Transverse colon (tissue), 4 donors: ENCODE measurements at regions not wholly inside any gene's neighbourhood (a gene's known extent, or its start where the extent isn't known, plus 50 kb on each side); places are given as distances from the start of the nearest gene placed in this dataset.

Experiments
- DNase-seq: peaks from one replicate; pipeline ENCODE4 v3.0.0-alpha.2; 2019
- H3K27ac ChIP-seq, 4 donors: fragments of 200-600 bp; sonication (generic); 2 replicates each; pipeline ENCODE4 v1.5.1; 2016 to 2018; ENCODE audit warnings: inconsistent platforms in 4 of 4
- H3K27me3 ChIP-seq: fragments of 200-600 bp; sonication (generic); 2 replicates; pipeline ENCODE4 v1.5.1; 2017; ENCODE audit warnings: inconsistent platforms
- H3K36me3 ChIP-seq, 4 donors: fragments of 200-600 bp; sonication (generic); 2 replicates each; pipeline ENCODE4 v1.5.1; 2017 to 2019; ENCODE audit warnings: inconsistent platforms in 4 of 4
- H3K4me1 ChIP-seq, 4 donors: fragments of 200-600 bp; sonication (generic); 2 replicates each; pipeline ENCODE4 v1.5.1; 2017 to 2020; ENCODE audit warnings: inconsistent platforms in 4 of 4
- H3K4me3 ChIP-seq, 4 donors: fragments of 200-600 bp; sonication (generic); 1 replicate in 1 of 4; 2 replicates in 3 of 4; pipeline versions ENCODE4 v1.5.1 to v1.6.1; 2017 to 2019; ENCODE audit warnings: inconsistent platforms in 4 of 4
- H3K9me3 ChIP-seq, 2 donors: fragments of 200-600 bp; sonication (generic); 2 replicates each; pipeline ENCODE4 v1.5.1; 2017 to 2019; ENCODE audit warnings: inconsistent platforms in 2 of 2
- CTCF ChIP-seq, 5 experiments: fragments of 200-600 bp in 3 of 5; fragments of 450-650 bp in 2 of 5; sonication (generic) in 3 of 5; IDR thresholded peaks; 1 replicate in 2 of 5; 2 replicates in 3 of 5; pipeline ENCODE4 v1.5.1; 2016 to 2017; ENCODE audit warnings: antibody characterized with exemption in 5 of 5, inconsistent platforms in 3 of 5, mild to moderate bottlenecking in 2 of 5, moderate library complexity in 1 of 5
- EP300 ChIP-seq: sonication (generic); formaldehyde crosslinking; IDR thresholded peaks from one replicate; pipeline ENCODE4 v1.6.1; 2017; ENCODE audit warnings: antibody characterized with exemption, low read depth
- POLR2A ChIP-seq: fragments of 450-650 bp; IDR thresholded peaks from one replicate; pipeline ENCODE4 v1.6.1; 2016; ENCODE audit warnings: antibody characterized with exemption, mild to moderate bottlenecking, moderate library complexity
- POLR2AphosphoS5 ChIP-seq, 3 donors: sonication (generic); formaldehyde crosslinking; IDR thresholded peaks; one replicate each; pipeline ENCODE4 v1.6.1; 2016; ENCODE audit warnings: antibody characterized with exemption in 3 of 3
- WGBS, 2 donors: methylation state at CpG; one replicate each; pipeline ENCODE4 v1.1.5; 2018; ENCODE audit warnings: low coverage in 1 of 2; 5-methylcytosine and 5-hydroxymethylcytosine counted together
- in situ Hi-C, 4 donors: fragments of 200-750 bp; cut with MboI; loops; one replicate each; pipeline versions ENCODE4 v1.15.0 to v1.15.1; 2017; ENCODE audit warnings: low sequenced_read_pairs in 3 of 4, low pct_ligation_motif_present in 1 of 4, low pct_unique_long_range_greater_than_20kb in 1 of 4
- intact Hi-C: fragments of 100-400 bp; cut with DNase I; formaldehyde crosslinking; loops from one replicate; pipeline ENCODE4 v1.15.1; 2023; ENCODE audit warnings: low total_unique reads

GRCh38 chr12:92991134-92991533 is 62.0 kb upstream of the EEA1 start:
- no peak for TF ChIP-seq EP300
- WGBS, 2 donors: 85 to 89% methylated on average over 3 of the region's 3 CpGs
- H3K36me3 ChIP-seq: no peaks in the 10 kb centered on the region
- DNase-seq: no peak
- H3K9me3 ChIP-seq: no peaks in the 10 kb centered on the region
- H3K4me3 ChIP-seq: no peak overlapping the region
- no peaks in the 10 kb centered on the region for H3K27me3 ChIP-seq
- H3K27ac ChIP-seq: no peak overlapping the region
- in situ Hi-C loops (loop anchor here in 2 of 4 donors (25.0 kb wide), 2 partner anchors 421 to 1121 kb away; no protein-coding TSS in a partner anchor), intact Hi-C loops (no loop called here)
- peaks cover 8 to 19% (median 15%) of the 10 kb centered on the region in 4 donors for H3K4me1 ChIP-seq

GRCh38 chr12:92992041-92992440 is 62.9 kb upstream of the EEA1 start:
- TF ChIP-seq EP300 (no peak), POLR2AphosphoS5 (IDR thresholded peaks at IDR 0.05) (no peak), CTCF (IDR thresholded peaks at IDR 0.05) (no peak), POLR2A (no peak)
- Histone ChIP-seq H3K27me3 (no peaks in the 10 kb centered on the region), H3K9me3 (no peaks in the 10 kb centered on the region), H3K27ac (no peak overlapping the region), H3K36me3 (no peaks in the 10 kb centered on the region), H3K4me3 (no peak overlapping the region), H3K4me1 (peaks cover 8 to 19% (median 15%) of the 10 kb centered on the region in 4 donors)
- intact Hi-C loops: no loop called here
- in situ Hi-C loops: loop anchor here in 2 of 4 donors (25.0 kb wide), 2 partner anchors 420 to 1120 kb away; no protein-coding TSS in a partner anchor
- DNase-seq: no peak

- WGBS, 2 donors: 90% methylated on average over 1 of the region's 1 CpG; no CpG with 5 or more reads in 1 of the 2 donors
- Histone ChIP-seq H3K9me3 (no peaks in the 10 kb centered on the region), H3K4me3 (no peak overlapping the region), H3K4me1 (peaks cover 0 to 8% (median 6%) of the 10 kb centered on the region in 4 donors), H3K27ac (no peak overlapping the region), H3K27me3 (no peaks in the 10 kb centered on the region), H3K36me3 (no peaks in the 10 kb centered on the region)
- TF ChIP-seq POLR2A (no peak), POLR2AphosphoS5 (IDR thresholded peaks at IDR 0.05) (no peak), CTCF (IDR thresholded peaks at IDR 0.05) (no peak), EP300 (no peak)
- intact Hi-C loops: no loop called here
- in situ Hi-C loops: loop anchor here in 2 of 4 donors (25.0 kb wide), 2 partner anchors 419 to 1119 kb away; no protein-coding TSS in a partner anchor
- no peak for DNase-seq
These were observed 64.2 kb upstream of the EEA1 start for GRCh38 chr12:92993259-92993658.

GRCh38 chr12:92995258-92995903 is 66.3 kb upstream of the EEA1 start:
- TF ChIP-seq POLR2A: no peak
- TF ChIP-seq CTCF (IDR thresholded peaks at IDR 0.05): no peak
- TF ChIP-seq EP300: no peak
- no peak for TF ChIP-seq POLR2AphosphoS5 (IDR thresholded peaks at IDR 0.05)
- in situ Hi-C loops (loop anchor here in 2 of 4 donors (25.0 kb wide), 2 partner anchors 417 to 1117 kb away; no protein-coding TSS in a partner anchor), intact Hi-C loops (no loop called here)
- WGBS, 2 donors: 76 to 93% methylated on average over 3 to 7 of the region's 7 CpGs
- H3K27ac ChIP-seq: no peak overlapping the region
- H3K4me1 ChIP-seq: peaks cover 0 to 10% (median 4%) of the 10 kb centered on the region in 4 donors
- DNase-seq: no peak
- no peaks in the 10 kb centered on the region for H3K27me3 ChIP-seq
- H3K9me3 ChIP-seq: no peaks in the 10 kb centered on the region
- no peak overlapping the region for H3K4me3 ChIP-seq
- no peaks in the 10 kb centered on the region for H3K36me3 ChIP-seq
